ENCODE measurements at regions not wholly inside any gene's neighbourhood (a gene's known extent, or its start where the extent isn't known, plus 50 kb on each side); places are given as distances from the start of the nearest gene placed in this dataset.

GRCh38 chr1:95407886-95408291, 173.9 kb downstream of the RWDD3 start:
- Histone ChIP-seq H3K4me3 (no peak overlapping the region), H3K27ac (no peak overlapping the region), H3K36me3 (no peaks in the 10 kb centered on the region), H3K9me3 (peaks cover 0 to 8% (median 0%) of the 10 kb centered on the region in 4 donors), H3K27me3 (no peaks in the 10 kb centered on the region), H3K4me1 (no peaks in the 10 kb centered on the region)
- intact Hi-C loops (cut with DNase I) = no loop called here
- DNase-seq = no peak
- 53 to 69% methylated on average over 8 of the region's 8 CpGs for WGBS, 2 donors
- no peak for TF ChIP-seq POLR2A (IDR thresholded peaks at IDR 0.05)

- Histone ChIP-seq H3K27ac (no peak overlapping the region), H3K9me3 (peaks cover 0 to 8% (median 0%) of the 10 kb centered on the region in 4 donors), H3K36me3 (no peaks in the 10 kb centered on the region), H3K4me3 (no peak overlapping the region), H3K4me1 (no peaks in the 10 kb centered on the region), H3K27me3 (no peaks in the 10 kb centered on the region)
- 24 to 28% methylated on average over 4 of the region's 4 CpGs for WGBS, 2 donors
- TF ChIP-seq EP300 (IDR thresholded peaks at IDR 0.05) (no peak), POLR2A (IDR thresholded peaks at IDR 0.05) (no peak), CTCF (IDR thresholded peaks at IDR 0.05) (no peak), POLR2AphosphoS5 (IDR thresholded peaks at IDR 0.05) (no peak)
- no peak for DNase-seq
- intact Hi-C loops (cut with DNase I) = no loop called here
Measured at GRCh38 chr1:95408507-95409136, 174.6 kb downstream of the RWDD3 start.

GRCh38 chr1:95409276-95409675, 175.3 kb downstream of the RWDD3 start:
- Histone ChIP-seq H3K27ac (no peak overlapping the region), H3K36me3 (no peaks in the 10 kb centered on the region), H3K4me3 (no peak overlapping the region), H3K4me1 (no peaks in the 10 kb centered on the region), H3K9me3 (peaks cover 0 to 2% (median 0%) of the 10 kb centered on the region in 4 donors), H3K27me3 (no peaks in the 10 kb centered on the region)
- intact Hi-C loops (cut with DNase I) = no loop called here
- no peak for DNase-seq
- 23 to 39% methylated on average over 1 of the region's 1 CpG for WGBS, 2 donors
- TF ChIP-seq CTCF (IDR thresholded peaks at IDR 0.05) (no peak), POLR2AphosphoS5 (IDR thresholded peaks at IDR 0.05) (no peak), EP300 (IDR thresholded peaks at IDR 0.05) (no peak), POLR2A (IDR thresholded peaks at IDR 0.05) (no peak)

GRCh38 chr1:95409901-95410300, 175.9 kb downstream of the RWDD3 start:
- Histone ChIP-seq H3K9me3 (peaks cover 0 to 1% (median 0%) of the 10 kb centered on the region in 4 donors), H3K27ac (no peak overlapping the region), H3K4me1 (no peaks in the 10 kb centered on the region), H3K27me3 (no peaks in the 10 kb centered on the region), H3K4me3 (no peak overlapping the region), H3K36me3 (no peaks in the 10 kb centered on the region)
- intact Hi-C loops (cut with DNase I) = no loop called here
- TF ChIP-seq EP300 (IDR thresholded peaks at IDR 0.05) (no peak), POLR2AphosphoS5 (IDR thresholded peaks at IDR 0.05) (no peak), POLR2A (IDR thresholded peaks at IDR 0.05) (no peak), CTCF (IDR thresholded peaks at IDR 0.05) (no peak)
- DNase-seq = no peak
- 36 to 70% methylated on average over 3 of the region's 3 CpGs for WGBS, 2 donors

- Histone ChIP-seq H3K4me1 (no peaks in the 10 kb centered on the region), H3K4me3 (no peak overlapping the region), H3K27me3 (no peaks in the 10 kb centered on the region), H3K36me3 (no peaks in the 10 kb centered on the region), H3K9me3 (no peaks in the 10 kb centered on the region), H3K27ac (no peak overlapping the region)
- intact Hi-C loops (cut with DNase I) = no loop called here
- no peak for DNase-seq
- no peak for TF ChIP-seq CTCF (IDR thresholded peaks at IDR 0.05)
- TF ChIP-seq POLR2A (IDR thresholded peaks at IDR 0.05) = no peak
- no peak for TF ChIP-seq EP300 (IDR thresholded peaks at IDR 0.05)
- TF ChIP-seq POLR2AphosphoS5 (IDR thresholded peaks at IDR 0.05) = no peak
Measured at GRCh38 chr1:95415146-95415545, 181.1 kb downstream of the RWDD3 start.

Measured in sigmoid colon (tissue), 6 donors.